ENCODE measurements at regions not wholly inside any gene's neighbourhood (a gene's known extent, or its start where the extent isn't known, plus 50 kb on each side); places are given as distances from the start of the nearest gene placed in this dataset.

GRCh38 chr15:39211108-39211979, 369.5 kb upstream of the THBS1 start:
- DNase-seq (ENCODE audit: low spot score), result no peak

DNA sequence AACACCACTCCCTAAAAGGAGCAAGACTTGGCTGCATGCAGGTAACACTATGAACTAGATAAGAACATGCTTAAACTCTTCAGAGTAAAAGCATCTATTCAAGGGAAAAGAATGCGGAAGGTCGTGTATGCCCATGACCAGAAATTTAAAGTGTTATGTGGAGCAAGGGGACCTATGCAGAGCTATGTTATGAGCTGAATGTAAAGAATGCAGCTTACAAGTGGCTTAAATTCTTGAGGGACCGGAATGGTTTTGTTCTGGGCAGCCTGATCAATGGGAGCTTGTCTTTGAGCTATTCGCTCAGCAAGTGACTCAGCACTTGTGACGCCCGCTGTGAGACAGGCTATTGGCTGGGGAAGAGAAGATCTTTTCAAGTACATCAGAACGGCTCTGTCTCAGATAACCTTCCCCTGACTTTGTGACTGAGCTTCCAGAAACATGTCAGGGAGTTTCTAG, 367.5 kb upstream of the THBS1 start:
- no peak for DNase-seq (ENCODE audit: low spot score)

DNA sequence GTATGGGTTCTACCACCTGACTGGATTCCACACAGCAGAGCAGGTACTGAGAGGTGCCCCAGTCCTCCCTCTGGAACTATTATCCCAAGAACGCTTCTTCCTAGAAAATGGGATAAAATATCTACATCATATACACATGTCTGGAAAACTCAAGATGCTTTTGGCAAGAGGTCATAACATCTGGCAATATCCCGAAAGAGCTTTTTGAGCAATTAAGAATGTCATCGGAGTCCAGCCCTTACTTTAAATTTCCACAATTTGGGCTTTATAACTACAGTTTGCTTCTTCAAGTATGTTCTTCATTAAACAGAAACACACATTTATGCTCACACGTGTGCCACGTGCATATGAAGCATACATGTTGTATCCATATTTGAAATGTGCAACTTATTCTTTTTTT, 365.9 kb upstream of the THBS1 start:
- DNase-seq (ENCODE audit: low spot score), result no peak

GRCh38 chr15:39216816-39217215, 364.1 kb upstream of the THBS1 start:
- no peak for DNase-seq (ENCODE audit: low spot score)

GRCh38 chr15:39219608-39220007, 361.3 kb upstream of the THBS1 start:
- DNase-seq (ENCODE audit: low spot score), result no peak

GRCh38 chr15:39226169-39226937, 354.5 kb upstream of the THBS1 start:
- DNase-seq (ENCODE audit: low spot score), result no peak

DNA sequence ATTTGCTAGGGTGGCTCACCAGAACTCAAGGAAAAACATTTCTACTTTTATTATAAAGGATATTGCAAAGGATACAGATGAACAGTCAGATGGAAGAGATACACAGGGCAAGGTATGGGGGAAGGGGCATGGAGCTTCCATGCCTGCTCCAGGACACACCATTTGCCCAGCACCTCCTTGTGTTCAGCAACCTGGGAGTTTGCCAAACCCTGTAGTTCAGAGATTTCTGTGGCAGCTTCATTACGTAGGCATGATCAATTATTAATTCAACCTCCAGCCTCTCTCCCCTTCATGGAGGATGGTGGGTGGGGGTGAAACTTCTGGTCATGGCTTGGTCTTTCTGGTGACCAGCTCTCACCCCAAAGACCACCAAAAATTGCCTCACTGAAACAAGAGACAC, 353.9 kb upstream of the THBS1 start:
- DNase-seq (ENCODE audit: low spot score), result no peak

GRCh38 chr15:39228889-39229288, 352.0 kb upstream of the THBS1 start:
- no peak for DNase-seq (ENCODE audit: low spot score)

DNA sequence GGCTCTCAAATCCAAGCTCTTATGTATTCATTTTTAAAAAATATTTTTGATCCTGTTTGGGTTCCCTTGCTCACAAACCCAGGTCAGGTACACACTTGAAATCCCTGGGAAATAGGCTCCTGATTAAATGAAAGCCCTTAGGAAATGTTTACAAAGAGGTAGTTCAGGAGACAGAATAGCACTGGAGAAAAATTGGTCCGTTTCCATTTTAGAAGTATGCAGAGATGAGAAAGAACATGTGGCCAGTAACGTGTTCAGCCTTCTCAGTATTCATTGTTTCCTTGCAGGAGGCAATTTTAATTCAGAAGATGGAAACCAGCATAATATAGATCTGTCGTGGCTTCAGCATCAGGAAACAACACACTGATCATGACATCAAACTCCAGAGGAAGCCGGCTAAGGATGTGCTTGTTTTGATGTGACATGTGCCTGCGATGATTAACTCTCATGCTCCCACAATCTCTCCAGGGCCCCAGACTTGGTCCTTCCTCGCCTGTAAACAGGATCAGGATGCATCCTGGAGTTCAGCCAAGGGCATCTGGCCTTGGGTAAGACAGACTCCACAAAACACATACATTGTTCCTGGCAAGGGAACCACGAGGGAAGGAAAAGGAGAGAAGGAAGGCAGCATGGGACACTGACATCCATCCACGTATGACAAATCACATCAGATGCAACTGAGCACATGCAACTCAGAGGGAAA, 350.5 kb upstream of the THBS1 start:
- DNase-seq (ENCODE audit: low spot score), result no peak

GRCh38 chr15:39230908-39231285, 350.0 kb upstream of the THBS1 start:
- DNase-seq (ENCODE audit: low spot score), result no peak

DNA sequence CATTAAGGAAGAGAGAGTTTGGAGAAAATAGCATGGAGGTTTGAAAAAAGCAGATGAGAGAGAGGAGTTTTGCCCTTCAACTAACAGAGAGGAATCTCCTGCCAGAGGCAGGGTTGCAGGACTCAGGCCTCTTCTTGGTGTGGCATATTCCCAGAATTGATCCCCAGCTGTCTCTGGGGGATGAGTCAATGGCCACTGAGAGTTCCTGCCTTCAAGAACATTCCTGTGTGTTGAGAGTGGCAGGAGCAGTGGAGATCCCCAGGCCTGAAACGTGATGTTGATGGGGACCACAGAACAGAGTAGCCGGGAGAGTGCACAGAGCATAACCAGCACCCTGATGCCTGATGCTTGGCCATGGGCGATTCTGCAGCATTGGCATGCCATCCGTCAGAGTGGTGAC, 348.4 kb upstream of the THBS1 start:
- DNase-seq (ENCODE audit: low spot score), result no peak

- DNase-seq (ENCODE audit: low spot score), result no peak
Measured at GRCh38 chr15:39235084-39235795, 345.6 kb upstream of the THBS1 start.

- no peak for DNase-seq (ENCODE audit: low spot score)
Measured at GRCh38 chr15:39236375-39236774, 344.5 kb upstream of the THBS1 start.

DNA sequence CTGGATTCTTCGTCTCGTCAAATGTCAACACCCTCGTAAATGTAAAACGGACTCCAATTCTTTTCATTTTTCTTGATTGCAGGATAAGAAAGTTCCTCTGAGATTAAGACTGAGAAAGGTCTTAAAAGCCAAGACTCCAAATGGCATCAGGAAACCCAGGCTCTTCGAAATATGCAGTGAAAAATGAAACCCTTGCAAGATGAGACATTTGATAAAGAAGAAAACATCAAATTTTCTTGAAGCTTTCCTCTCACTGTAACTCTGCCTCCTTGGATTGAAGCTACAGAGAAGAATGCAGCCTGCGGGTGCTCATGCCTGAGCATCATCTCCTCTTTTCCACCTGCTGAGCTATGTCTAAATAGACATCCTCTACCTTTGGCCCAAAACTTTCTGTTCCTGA, 342.4 kb upstream of the THBS1 start:
- DNase-seq (ENCODE audit: low spot score), result no peak

GRCh38 chr15:39239562-39239961, 341.3 kb upstream of the THBS1 start:
- no peak for DNase-seq (ENCODE audit: low spot score)

- DNase-seq (ENCODE audit: low spot score), result no peak
Measured at GRCh38 chr15:39242345-39242744, 338.5 kb upstream of the THBS1 start.

GRCh38 chr15:39243396-39243795, 337.5 kb upstream of the THBS1 start:
- no peak for DNase-seq (ENCODE audit: low spot score)

GRCh38 chr15:39244776-39245175, 336.1 kb upstream of the THBS1 start:
- no peak for DNase-seq (ENCODE audit: low spot score)

DNA sequence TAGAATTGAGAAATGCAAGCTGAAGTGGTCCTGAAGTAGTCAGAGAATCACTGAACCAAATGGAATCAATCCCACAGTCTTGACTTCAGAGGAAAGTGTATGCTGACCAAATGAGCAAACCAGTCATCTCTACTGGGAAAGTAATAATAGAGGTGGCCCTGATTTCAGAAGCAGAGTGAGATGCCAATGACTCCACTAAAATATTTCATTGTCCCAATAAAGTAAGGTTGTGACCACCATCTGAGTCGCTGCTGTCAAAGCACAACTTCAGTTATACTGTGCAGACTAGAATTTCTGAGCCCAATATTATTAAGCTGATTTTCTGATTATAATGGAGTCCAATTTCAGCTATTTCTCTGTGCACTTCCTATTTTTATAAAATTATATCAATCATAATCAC, 334.4 kb upstream of the THBS1 start:
- no peak for DNase-seq (ENCODE audit: low spot score)

DNA sequence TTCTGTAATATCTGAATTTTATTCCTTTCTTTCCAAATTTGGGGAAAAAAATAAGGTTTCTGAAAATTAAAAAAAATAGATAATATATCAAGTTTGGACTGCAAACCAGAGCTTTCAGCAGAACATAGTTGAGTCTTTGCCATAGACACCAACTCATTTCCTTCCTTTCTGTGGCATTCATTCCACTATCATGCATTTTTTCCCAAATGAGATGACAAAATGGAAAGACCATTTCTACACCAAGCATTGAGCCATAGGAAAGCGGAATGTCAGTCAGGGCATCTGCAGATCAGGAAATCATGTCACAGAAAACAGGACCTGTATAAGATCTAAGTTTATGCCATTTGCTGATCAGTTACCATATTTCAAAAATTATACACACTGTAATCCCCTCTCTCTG, 333.3 kb upstream of the THBS1 start:
- no peak for DNase-seq (ENCODE audit: low spot score)

- DNase-seq (ENCODE audit: low spot score), result no peak
Measured at GRCh38 chr15:39248204-39248603, 332.7 kb upstream of the THBS1 start.

- DNase-seq (ENCODE audit: low spot score), result no peak
Measured at GRCh38 chr15:39250001-39250400, 330.9 kb upstream of the THBS1 start.
